Fibroblast of lung (primary cell): ENCODE measurements at regions not wholly inside any gene's neighbourhood (a gene's known extent, or its start where the extent isn't known, plus 50 kb on each side); places are given as distances from the start of the nearest gene placed in this dataset.

Source experiments
- DNase-seq, 2 donors: peaks; one replicate each; pipeline versions ENCODE4 v3.0.0 to v3.0.0-alpha.2; 2010; ENCODE audit warnings: low read depth in 2 of 2
- H2AFZ ChIP-seq: 2 replicates; pipeline ENCODE4 v1.5.1; 2012; ENCODE audit warnings: low read length, control low read depth, inconsistent platforms
- H3K27ac ChIP-seq: 2 replicates; pipeline ENCODE4 v1.5.1; 2011; ENCODE audit warnings: low read length, control low read depth; ENCODE audit not compliant: insufficient read depth
- H3K27me3 ChIP-seq: 2 replicates; pipeline ENCODE4 v1.5.1; 2011; ENCODE audit warnings: mild to moderate bottlenecking, low read length; ENCODE audit not compliant: control insufficient read depth, insufficient read depth
- H3K36me3 ChIP-seq: 2 replicates; pipeline ENCODE4 v1.5.1; 2011; ENCODE audit warnings: low read length; ENCODE audit not compliant: control insufficient read depth, insufficient read depth
- H3K4me1 ChIP-seq: 2 replicates; pipeline ENCODE4 v1.5.1; 2011; ENCODE audit warnings: low read length; ENCODE audit not compliant: control insufficient read depth, insufficient read depth; ENCODE audit errors: extremely low read depth
- H3K4me2 ChIP-seq: 2 replicates; pipeline ENCODE4 v1.5.1; 2011; ENCODE audit warnings: low read length, control low read depth; ENCODE audit not compliant: insufficient read depth; ENCODE audit errors: extremely low read depth
- H3K4me3 ChIP-seq, 4 experiments: fragments of 200-600 bp in 1 of 4; sonication (generic) in 1 of 4; replicated peaks in 1 of 4; 2 replicates each; pipeline ENCODE4 v1.5.1; 2011 to 2016; ENCODE audit warnings: low read length in 4 of 4, low read depth in 3 of 4, mild to moderate bottlenecking in 3 of 4, control low read depth in 2 of 4, inconsistent platforms in 1 of 4, mixed read lengths in 1 of 4; ENCODE audit not compliant: insufficient read depth in 1 of 4; ENCODE audit errors: control extremely low read depth in 1 of 4
- H3K79me2 ChIP-seq: 2 replicates; pipeline ENCODE4 v1.5.1; 2012; ENCODE audit warnings: mild to moderate bottlenecking, low read length, inconsistent platforms; ENCODE audit not compliant: control insufficient read depth, insufficient read depth
- H3K9ac ChIP-seq: 2 replicates; pipeline ENCODE4 v1.5.1; 2011; ENCODE audit warnings: mild to moderate bottlenecking, low read length, control low read depth; ENCODE audit not compliant: insufficient read depth
- H3K9me3 ChIP-seq: 2 replicates; pipeline ENCODE4 v1.5.1; 2012; ENCODE audit warnings: low read depth, low read length; ENCODE audit not compliant: control insufficient read depth, insufficient read depth
- H4K20me1 ChIP-seq: 2 replicates; pipeline ENCODE4 v1.5.1; 2011; ENCODE audit warnings: low read length; ENCODE audit not compliant: control insufficient read depth, insufficient read depth; ENCODE audit errors: extremely low read depth
- EZH2 ChIP-seq: IDR thresholded peaks from 2 replicates; pipeline ENCODE4 v1.5.1; 2012; ENCODE audit warnings: low read length, control low read depth, mild to moderate bottlenecking; ENCODE audit errors: missing control alignments
- TF ChIP-seq, protein P1 (sequence below), 2 donors: IDR thresholded peaks in 1 of 2; conservative IDR thresholded peaks in 1 of 2; 1 replicate in 1 of 2; 2 replicates in 1 of 2; pipeline ENCODE4 v1.5.1; 2011 to 2012; ENCODE audit warnings: low read length in 2 of 2, control low read depth in 1 of 2, inconsistent platforms in 1 of 2, low read depth in 1 of 2, mild to moderate bottlenecking in 1 of 2

DNA sequence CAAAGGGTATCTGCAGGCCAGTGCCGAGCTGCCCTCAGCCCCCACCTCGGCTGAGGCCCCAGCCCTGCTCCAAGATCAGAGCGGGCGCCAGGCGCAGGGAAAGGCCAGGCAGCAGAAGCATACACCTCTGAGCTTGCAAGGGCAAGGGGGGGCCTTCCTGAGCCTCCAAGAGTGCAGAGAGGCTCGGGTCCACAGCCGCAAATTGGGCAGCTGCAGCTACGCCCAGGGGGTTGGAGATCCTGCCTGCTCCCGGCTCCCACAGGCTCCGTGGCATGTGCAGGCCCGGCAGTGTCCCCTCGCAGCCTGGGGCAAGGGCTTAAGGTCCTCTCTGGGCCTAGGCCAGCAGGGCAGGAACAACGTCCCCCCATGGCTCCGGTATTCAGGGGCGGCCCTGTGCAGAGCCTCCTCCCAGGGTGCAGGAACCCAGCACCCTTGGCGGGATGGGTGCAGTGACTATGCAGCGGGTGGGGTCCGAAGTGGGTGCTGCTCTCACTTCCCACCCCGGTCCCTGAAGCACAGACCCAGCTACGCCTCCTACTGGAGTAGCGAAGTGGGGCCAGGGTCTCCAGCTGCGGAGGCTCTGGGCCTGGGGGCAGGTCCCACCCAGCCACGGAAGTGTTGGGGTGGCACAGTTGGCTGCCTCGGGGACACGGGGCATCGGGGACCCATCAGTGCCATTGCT lies 120.2 kb upstream of the TMEFF2 start:
- Histone ChIP-seq H4K20me1 (no peaks in the 10 kb centered on the region), H3K9me3 (no peaks in the 10 kb centered on the region), H2AFZ (no peak overlapping the region), H3K4me3 (no peak overlapping the region), H3K27me3 (no peaks in the 10 kb centered on the region), H3K36me3 (no peaks in the 10 kb centered on the region), H3K9ac (no peak overlapping the region), H3K4me1 (no peaks in the 10 kb centered on the region), H3K4me2 (no peak overlapping the region), H3K79me2 (no peaks in the 10 kb centered on the region), H3K27ac (no peak overlapping the region)
- TF ChIP-seq, protein P1, sequence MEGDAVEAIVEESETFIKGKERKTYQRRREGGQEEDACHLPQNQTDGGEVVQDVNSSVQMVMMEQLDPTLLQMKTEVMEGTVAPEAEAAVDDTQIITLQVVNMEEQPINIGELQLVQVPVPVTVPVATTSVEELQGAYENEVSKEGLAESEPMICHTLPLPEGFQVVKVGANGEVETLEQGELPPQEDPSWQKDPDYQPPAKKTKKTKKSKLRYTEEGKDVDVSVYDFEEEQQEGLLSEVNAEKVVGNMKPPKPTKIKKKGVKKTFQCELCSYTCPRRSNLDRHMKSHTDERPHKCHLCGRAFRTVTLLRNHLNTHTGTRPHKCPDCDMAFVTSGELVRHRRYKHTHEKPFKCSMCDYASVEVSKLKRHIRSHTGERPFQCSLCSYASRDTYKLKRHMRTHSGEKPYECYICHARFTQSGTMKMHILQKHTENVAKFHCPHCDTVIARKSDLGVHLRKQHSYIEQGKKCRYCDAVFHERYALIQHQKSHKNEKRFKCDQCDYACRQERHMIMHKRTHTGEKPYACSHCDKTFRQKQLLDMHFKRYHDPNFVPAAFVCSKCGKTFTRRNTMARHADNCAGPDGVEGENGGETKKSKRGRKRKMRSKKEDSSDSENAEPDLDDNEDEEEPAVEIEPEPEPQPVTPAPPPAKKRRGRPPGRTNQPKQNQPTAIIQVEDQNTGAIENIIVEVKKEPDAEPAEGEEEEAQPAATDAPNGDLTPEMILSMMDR (conservative IDR thresholded peaks at IDR 0.05 in 1 of 2, IDR thresholded peaks at IDR 0.05 in 1 of 2; ENCODE audit: low read depth in 1 of 2, low read length in 2 of 2) = no peak
- TF ChIP-seq EZH2 = no peak
- DNase-seq = no peak

- Histone ChIP-seq H3K4me2 (no peak overlapping the region), H4K20me1 (no peaks in the 10 kb centered on the region), H3K27ac (no peak overlapping the region), H3K4me3 (no peak overlapping the region), H3K9me3 (no peaks in the 10 kb centered on the region), H3K4me1 (no peaks in the 10 kb centered on the region), H3K9ac (no peak overlapping the region), H2AFZ (no peak overlapping the region), H3K79me2 (no peaks in the 10 kb centered on the region), H3K36me3 (no peaks in the 10 kb centered on the region), H3K27me3 (no peaks in the 10 kb centered on the region)
- TF ChIP-seq, protein P1 (conservative IDR thresholded peaks at IDR 0.05 in 1 of 2, IDR thresholded peaks at IDR 0.05 in 1 of 2; ENCODE audit: low read depth in 1 of 2, low read length in 2 of 2) = no peak
- TF ChIP-seq EZH2 = no peak
- DNase-seq = no peak
Observed at GRCh38 chr2:192313773-192314172, 119.0 kb upstream of the TMEFF2 start.

DNA sequence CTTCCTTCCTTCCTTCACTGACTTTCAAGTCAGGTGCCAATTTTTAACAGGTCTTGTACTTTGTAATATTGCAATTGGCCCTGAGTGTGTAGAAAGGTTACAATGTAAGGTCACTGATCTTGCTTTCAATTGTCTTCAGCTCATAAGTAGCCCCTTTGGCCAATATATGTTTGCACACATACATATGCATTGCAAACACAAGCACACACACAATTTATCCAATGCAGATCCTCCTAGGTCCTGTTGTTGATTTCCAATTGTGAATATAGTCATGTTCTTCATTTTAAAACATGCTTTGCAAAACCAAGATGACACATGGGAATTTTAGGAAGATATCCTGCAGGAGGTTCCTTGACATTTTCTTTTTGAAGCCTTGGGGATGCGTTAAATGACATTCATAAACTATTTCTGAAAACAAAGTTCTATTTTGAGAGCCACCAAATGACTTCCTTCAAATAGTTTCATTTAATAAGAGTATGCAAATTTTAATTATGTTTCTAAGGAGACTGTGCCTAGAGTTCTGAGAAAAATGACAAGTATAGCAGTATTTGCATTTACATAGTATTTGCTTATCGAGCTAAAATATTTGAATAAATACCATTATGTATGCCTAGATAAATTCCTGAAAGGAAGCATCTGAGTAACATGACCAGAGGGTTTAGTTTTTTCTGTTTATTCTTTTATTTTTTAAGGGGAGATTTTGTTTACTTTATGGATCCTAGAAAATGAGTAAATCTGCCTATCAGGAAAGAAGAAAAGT lies 117.1 kb upstream of the TMEFF2 start:
- no peak overlapping the region for H2AFZ ChIP-seq
- H3K4me1 ChIP-seq = no peaks in the 10 kb centered on the region
- DNase-seq = no peak
- H3K27me3 ChIP-seq = no peaks in the 10 kb centered on the region
- H3K9ac ChIP-seq = no peak overlapping the region
- H3K4me3 ChIP-seq = no peak overlapping the region
- no peaks in the 10 kb centered on the region for H3K9me3 ChIP-seq
- no peaks in the 10 kb centered on the region for H4K20me1 ChIP-seq
- TF ChIP-seq, protein P1 (conservative IDR thresholded peaks at IDR 0.05 in 1 of 2, IDR thresholded peaks at IDR 0.05 in 1 of 2; ENCODE audit: low read depth in 1 of 2, low read length in 2 of 2) = no peak
- TF ChIP-seq EZH2 = no peak
- no peaks in the 10 kb centered on the region for H3K36me3 ChIP-seq
- H3K27ac ChIP-seq = no peak overlapping the region
- H3K79me2 ChIP-seq = no peaks in the 10 kb centered on the region
- H3K4me2 ChIP-seq = no peak overlapping the region
